ENCODE measurements at regions not wholly inside any gene's neighbourhood (a gene's known extent, or its start where the extent isn't known, plus 50 kb on each side); places are given as distances from the start of the nearest gene placed in this dataset.

GRCh38 chr13:36493046-36493445 lies 60.8 kb downstream of the CCNA1 start:
- Histone ChIP-seq H3K9me3 (ENCODE audit: insufficient read depth, low read depth) (no peaks in the 10 kb centered on the region), H3K36me3 (ENCODE audit: low read depth) (no peaks in the 10 kb centered on the region), H3K27me3 (ENCODE audit: insufficient read depth, low read depth) (no peaks in the 10 kb centered on the region), H3K79me2 (ENCODE audit: low read depth) (no peaks in the 10 kb centered on the region), H3F3A (ENCODE audit: insufficient read depth, low read depth) (no peaks in the 10 kb centered on the region), H2AFZ (no peak overlapping the region), H3K4me1 (replicated peaks; ENCODE audit: insufficient read depth) (no peaks in the 10 kb centered on the region), H3K4me3 (no peak overlapping the region), H3K27ac (no peak overlapping the region), H3K9me2 (ENCODE audit: insufficient read depth) (no peaks in the 10 kb centered on the region), H4K20me1 (ENCODE audit: insufficient read depth) (no peaks in the 10 kb centered on the region), H3K4me2 (no peak overlapping the region)
- intact Hi-C loops (cut with micrococcal nuclease; ENCODE audit: unreplicated experiment) = no loop called here
- ChIA-PET POLR2A (ENCODE audit: unreplicated experiment) (no interaction called here), CTCF (no interaction called here)
- TF ChIP-seq CTCF (conservative IDR thresholded peaks at IDR 0.05) = no peak
- TF ChIP-seq EZH2 (IDR thresholded peaks at IDR 0.05; ENCODE audit: low read depth) = no peak
- DNase-seq = no peak
- BruUV-seq (replicated peaks) = no TSS peak

DNA sequence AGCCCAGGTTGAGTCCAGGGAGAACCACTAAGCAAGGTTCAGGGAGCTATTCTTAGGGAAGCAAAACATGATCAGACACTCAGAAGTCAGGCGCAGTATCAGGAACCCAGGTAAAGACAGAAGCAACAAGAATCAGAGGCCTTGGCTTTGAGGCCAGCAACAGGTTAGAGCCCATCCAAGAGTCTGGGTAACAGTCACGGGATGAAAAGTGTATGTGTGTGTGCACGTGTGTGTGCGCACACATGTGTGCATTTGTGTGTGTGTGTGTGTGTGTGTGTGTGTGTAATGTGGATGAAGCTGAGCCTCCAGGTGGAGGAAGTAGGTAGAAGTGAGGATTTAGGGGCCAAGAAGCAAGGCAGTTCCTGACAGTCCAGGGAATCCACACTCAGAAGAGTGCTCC lies 63.1 kb downstream of the CCNA1 start:
- H3K4me3 ChIP-seq = no peak overlapping the region
- no peaks in the 10 kb centered on the region for H4K20me1 ChIP-seq (ENCODE audit: insufficient read depth)
- no peaks in the 10 kb centered on the region for H3K9me3 ChIP-seq (ENCODE audit: insufficient read depth, low read depth)
- no peaks in the 10 kb centered on the region for H3K79me2 ChIP-seq (ENCODE audit: low read depth)
- H3K4me1 ChIP-seq (replicated peaks; ENCODE audit: insufficient read depth) = no peaks in the 10 kb centered on the region
- intact Hi-C loops (cut with micrococcal nuclease; ENCODE audit: unreplicated experiment) = no loop called here
- no peaks in the 10 kb centered on the region for H3K9me2 ChIP-seq (ENCODE audit: insufficient read depth)
- H3K4me2 ChIP-seq = no peak overlapping the region
- no peaks in the 10 kb centered on the region for H3K36me3 ChIP-seq (ENCODE audit: low read depth)
- no peak for DNase-seq
- no peak overlapping the region for H2AFZ ChIP-seq
- ChIA-PET CTCF (no interaction called here), POLR2A (ENCODE audit: unreplicated experiment) (no interaction called here)
- H3K27me3 ChIP-seq (ENCODE audit: insufficient read depth, low read depth) = no peaks in the 10 kb centered on the region
- TF ChIP-seq EZH2 (IDR thresholded peaks at IDR 0.05; ENCODE audit: low read depth) = no peak
- no peaks in the 10 kb centered on the region for H3F3A ChIP-seq (ENCODE audit: insufficient read depth, low read depth)
- BruUV-seq (replicated peaks) = no TSS peak
- H3K27ac ChIP-seq = no peak overlapping the region

DNA sequence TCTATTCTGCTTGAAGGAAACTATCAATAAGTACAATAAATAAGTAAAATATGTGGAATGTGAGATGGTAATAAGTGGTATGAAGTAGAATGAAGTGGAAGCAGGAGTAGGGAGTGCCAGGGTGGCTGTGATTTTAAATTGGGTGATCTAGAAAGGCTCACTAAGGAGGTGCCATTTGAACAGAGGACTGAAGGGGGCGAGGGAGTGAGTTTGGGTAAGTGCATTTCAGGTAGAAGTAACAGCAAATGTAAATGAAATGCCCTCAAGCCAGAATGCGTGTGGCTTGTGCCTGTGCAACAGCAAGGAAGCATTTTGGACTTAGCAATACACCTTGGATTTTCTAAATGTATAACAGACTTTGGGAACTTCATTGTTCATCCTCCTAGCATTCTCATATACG lies 77.1 kb downstream of the CCNA1 start:
- no TSS peak for BruUV-seq (replicated peaks)
- DNase-seq = no peak

More for the DNA sequence above, 77.1 kb downstream of the CCNA1 start:
- Histone ChIP-seq H3K4me3 (no peak overlapping the region), H3K79me2 (ENCODE audit: low read depth) (no peaks in the 10 kb centered on the region), H2AFZ (no peak overlapping the region), H3K36me3 (ENCODE audit: low read depth) (no peaks in the 10 kb centered on the region), H3K27me3 (ENCODE audit: insufficient read depth, low read depth) (no peaks in the 10 kb centered on the region), H3K9me3 (ENCODE audit: insufficient read depth, low read depth) (no peaks in the 10 kb centered on the region), H4K20me1 (ENCODE audit: insufficient read depth) (no peaks in the 10 kb centered on the region), H3K27ac (no peak overlapping the region), H3F3A (ENCODE audit: insufficient read depth, low read depth) (no peaks in the 10 kb centered on the region), H3K4me2 (no peak overlapping the region), H3K4me1 (replicated peaks; ENCODE audit: insufficient read depth) (no peaks in the 10 kb centered on the region), H3K9me2 (ENCODE audit: insufficient read depth) (no peaks in the 10 kb centered on the region)
- no peak for TF ChIP-seq EZH2 (IDR thresholded peaks at IDR 0.05; ENCODE audit: low read depth)
- TF ChIP-seq CTCF (conservative IDR thresholded peaks at IDR 0.05) = no peak; the same call in 1 of the 2 replicates
- CTCF ChIA-PET = no interaction called here
- POLR2A ChIA-PET (ENCODE audit: unreplicated experiment) = no interaction called here
- intact Hi-C loops (cut with micrococcal nuclease; ENCODE audit: unreplicated experiment) = no loop called here

Data from PC-9 (cell line).